WTC11 (cell line): ENCODE measurements at regions not wholly inside any gene's neighbourhood (a gene's known extent, or its start where the extent isn't known, plus 50 kb on each side); places are given as distances from the start of the nearest gene placed in this dataset.

ENCODE experiments used
- ATAC-seq: fragments of 200-7000 bp; cut with Tn5 transposase; 2 replicates; pipeline ENCODE4 v1.10.0; 2021; ENCODE audit warnings: mild to moderate bottlenecking, moderate library complexity
- CTCF ChIA-PET: fragments of 300-600 bp; sonication (Branson Sonifier 250); formaldehyde crosslinking; loops from one replicate; lab custom pipeline; 2021; ENCODE audit warnings: antibody characterized with exemption; lab: Charles Lee
- POLR2A ChIA-PET: fragments of 350-600 bp; sonication (Branson Sonifier 250); formaldehyde crosslinking; loops from one replicate; lab custom pipeline; 2021; ENCODE audit warnings: antibody characterized with exemption; lab: Charles Lee
- DNase-seq: peaks from one replicate; pipeline ENCODE4 v3.0.0; 2021; ENCODE audit warnings: low spot score
- H3K27ac Mint-ChIP-seq: 2 replicates; pipeline ENCODE4 v1.8.0; 2021; ENCODE audit warnings: mixed read lengths
- H3K27me3 Mint-ChIP-seq: 2 replicates; pipeline ENCODE4 v1.8.0; 2021; ENCODE audit warnings: low read depth, mild to moderate bottlenecking, moderate library complexity, mixed read lengths
- H3K36me3 Mint-ChIP-seq: 2 replicates; pipeline ENCODE4 v1.8.0; 2021; ENCODE audit warnings: mixed read lengths
- H3K4me1 Mint-ChIP-seq: 2 replicates; pipeline ENCODE4 v1.8.0; 2022; ENCODE audit warnings: mixed read lengths
- H3K4me3 Mint-ChIP-seq: 2 replicates; pipeline ENCODE4 v1.8.0; 2021; ENCODE audit warnings: mild to moderate bottlenecking, moderate library complexity, mixed read lengths
- H3K9me3 Mint-ChIP-seq: 2 replicates; pipeline ENCODE4 v1.8.0; 2021; ENCODE audit warnings: mixed read lengths
- ETV6 ChIP-seq: sonication (generic); formaldehyde crosslinking; IDR thresholded peaks from 2 replicates; pipeline ENCODE4 v1.8.1; 2022; ENCODE audit warnings: mild to moderate bottlenecking, missing genetic modification reagents
- GABPB1 ChIP-seq: sonication (generic); formaldehyde crosslinking; IDR thresholded peaks from 2 replicates; pipeline ENCODE4 v1.8.1; 2023; ENCODE audit warnings: mild to moderate bottlenecking, missing genetic modification reagents
- GTF2I ChIP-seq: fragments of 250-450 bp; sonication (Bioruptor Pico); conservative IDR thresholded peaks from 2 replicates; pipeline ENCODE4 v1.4.0; 2021; ENCODE audit warnings: mild to moderate bottlenecking
- MYBL2 ChIP-seq: sonication (generic); formaldehyde crosslinking; IDR thresholded peaks from 2 replicates; pipeline ENCODE4 v1.8.1; 2023; ENCODE audit warnings: mild to moderate bottlenecking, moderate library complexity, missing genetic modification reagents
- NR1H2 ChIP-seq: sonication (generic); formaldehyde crosslinking; IDR thresholded peaks from 2 replicates; pipeline ENCODE4 v1.9.0; 2021; ENCODE audit warnings: mild to moderate bottlenecking, moderate library complexity, missing genetic modification reagents
- SOX15 ChIP-seq: fragments of 250-450 bp; sonication (Bioruptor Pico); IDR thresholded peaks from 2 replicates; pipeline ENCODE4 v1.9.0; 2021; ENCODE audit warnings: mild to moderate bottlenecking
- ZNF219 ChIP-seq: sonication (generic); formaldehyde crosslinking; IDR thresholded peaks from 2 replicates; pipeline ENCODE4 v1.8.0; 2023; ENCODE audit warnings: missing genetic modification reagents, mild to moderate bottlenecking, borderline replicate concordance
- ZNF317 ChIP-seq: sonication (generic); formaldehyde crosslinking; IDR thresholded peaks from 2 replicates; pipeline ENCODE4 v1.8.1; 2023; ENCODE audit warnings: low read depth, mild to moderate bottlenecking, moderate library complexity, missing genetic modification reagents, borderline replicate concordance
- ZNF396 ChIP-seq: fragments of 250-450 bp; sonication (Bioruptor Pico); IDR thresholded peaks from 2 replicates; pipeline ENCODE4 v1.8.0; 2021; ENCODE audit warnings: mild to moderate bottlenecking, moderate library complexity, borderline replicate concordance
- ZNF416 ChIP-seq: fragments of 250-450 bp; sonication (Bioruptor Pico); IDR thresholded peaks from 2 replicates; pipeline ENCODE4 v1.9.0; 2021; ENCODE audit warnings: mild to moderate bottlenecking, inconsistent platforms
- ZNF423 ChIP-seq: fragments of 250-450 bp; sonication (Bioruptor Pico); IDR thresholded peaks from 2 replicates; pipeline ENCODE4 v2.1.2; 2022; ENCODE audit warnings: mild to moderate bottlenecking, moderate library complexity
- TF ChIP-seq, protein P1 (sequence below): fragments of 250-450 bp; sonication (Bioruptor Pico); IDR thresholded peaks from 2 replicates; pipeline ENCODE4 v1.9.0; 2021; ENCODE audit warnings: mild to moderate bottlenecking
- TF ChIP-seq, protein P2 (sequence below): sonication (generic); formaldehyde crosslinking; IDR thresholded peaks from 2 replicates; pipeline ENCODE4 v1.8.1; 2023; ENCODE audit warnings: mild to moderate bottlenecking, missing genetic modification reagents, moderate library complexity
- TF ChIP-seq, protein P3 (sequence below): fragments of 250-450 bp; sonication (Bioruptor Pico); IDR thresholded peaks from 2 replicates; pipeline ENCODE4 v2.1.2; 2022; ENCODE audit warnings: mild to moderate bottlenecking, moderate library complexity
- TF ChIP-seq, protein P4 (sequence below): fragments of 200-600 bp; IDR thresholded peaks from 2 replicates; pipeline ENCODE4 v1.8.0; 2022; ENCODE audit warnings: antibody characterized with exemption
- TF ChIP-seq, protein P5 (sequence below): sonication (generic); formaldehyde crosslinking; IDR thresholded peaks from 2 replicates; pipeline ENCODE4 v1.8.1; 2023; ENCODE audit warnings: mild to moderate bottlenecking, missing genetic modification reagents
- TF ChIP-seq, protein P6 (sequence below): fragments of 250-450 bp; sonication (Bioruptor Pico); IDR thresholded peaks from 2 replicates; pipeline ENCODE4 v1.9.0; 2021; ENCODE audit warnings: moderate library complexity, mild to moderate bottlenecking, inconsistent platforms, borderline replicate concordance
- TF ChIP-seq, protein P7 (sequence below): sonication (generic); formaldehyde crosslinking; IDR thresholded peaks from 2 replicates; pipeline ENCODE4 v1.8.1; 2023; ENCODE audit warnings: mild to moderate bottlenecking, missing genetic modification reagents, borderline replicate concordance

DNA sequence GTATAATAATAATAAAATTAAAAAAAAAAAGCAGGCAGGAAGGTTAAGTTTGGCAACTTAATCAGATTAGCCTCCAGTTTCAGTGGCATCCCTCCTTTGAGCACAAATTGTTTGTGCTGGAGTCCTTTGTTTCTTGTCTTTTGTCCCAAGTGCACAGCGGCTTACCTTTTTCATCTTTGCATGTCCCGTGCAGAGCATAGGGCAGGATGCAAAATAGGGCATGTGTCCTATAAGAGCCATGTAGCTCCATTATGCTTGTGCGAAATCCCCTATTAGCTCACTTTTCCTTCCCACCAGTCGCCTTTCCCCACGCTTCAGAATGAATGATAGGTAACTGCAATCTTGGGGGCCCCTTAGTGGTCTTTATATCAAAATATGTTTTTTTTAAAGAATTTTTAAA lies 216.8 kb downstream of the TSN start (continued):
- TF ChIP-seq, protein P1, sequence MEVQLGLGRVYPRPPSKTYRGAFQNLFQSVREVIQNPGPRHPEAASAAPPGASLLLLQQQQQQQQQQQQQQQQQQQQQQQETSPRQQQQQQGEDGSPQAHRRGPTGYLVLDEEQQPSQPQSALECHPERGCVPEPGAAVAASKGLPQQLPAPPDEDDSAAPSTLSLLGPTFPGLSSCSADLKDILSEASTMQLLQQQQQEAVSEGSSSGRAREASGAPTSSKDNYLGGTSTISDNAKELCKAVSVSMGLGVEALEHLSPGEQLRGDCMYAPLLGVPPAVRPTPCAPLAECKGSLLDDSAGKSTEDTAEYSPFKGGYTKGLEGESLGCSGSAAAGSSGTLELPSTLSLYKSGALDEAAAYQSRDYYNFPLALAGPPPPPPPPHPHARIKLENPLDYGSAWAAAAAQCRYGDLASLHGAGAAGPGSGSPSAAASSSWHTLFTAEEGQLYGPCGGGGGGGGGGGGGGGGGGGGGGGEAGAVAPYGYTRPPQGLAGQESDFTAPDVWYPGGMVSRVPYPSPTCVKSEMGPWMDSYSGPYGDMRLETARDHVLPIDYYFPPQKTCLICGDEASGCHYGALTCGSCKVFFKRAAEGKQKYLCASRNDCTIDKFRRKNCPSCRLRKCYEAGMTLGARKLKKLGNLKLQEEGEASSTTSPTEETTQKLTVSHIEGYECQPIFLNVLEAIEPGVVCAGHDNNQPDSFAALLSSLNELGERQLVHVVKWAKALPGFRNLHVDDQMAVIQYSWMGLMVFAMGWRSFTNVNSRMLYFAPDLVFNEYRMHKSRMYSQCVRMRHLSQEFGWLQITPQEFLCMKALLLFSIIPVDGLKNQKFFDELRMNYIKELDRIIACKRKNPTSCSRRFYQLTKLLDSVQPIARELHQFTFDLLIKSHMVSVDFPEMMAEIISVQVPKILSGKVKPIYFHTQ = no peak
- no peak for TF ChIP-seq ZNF396
- TF ChIP-seq, protein P2, sequence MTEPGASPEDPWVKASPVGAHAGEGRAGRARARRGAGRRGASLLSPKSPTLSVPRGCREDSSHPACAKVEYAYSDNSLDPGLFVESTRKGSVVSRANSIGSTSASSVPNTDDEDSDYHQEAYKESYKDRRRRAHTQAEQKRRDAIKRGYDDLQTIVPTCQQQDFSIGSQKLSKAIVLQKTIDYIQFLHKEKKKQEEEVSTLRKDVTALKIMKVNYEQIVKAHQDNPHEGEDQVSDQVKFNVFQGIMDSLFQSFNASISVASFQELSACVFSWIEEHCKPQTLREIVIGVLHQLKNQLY = no peak
- TF ChIP-seq ZNF423 (CRISPR knock-in tag) = no peak
- no peak for TF ChIP-seq NR1H2 (CRISPR knock-in tag)
- TF ChIP-seq, protein P3, sequence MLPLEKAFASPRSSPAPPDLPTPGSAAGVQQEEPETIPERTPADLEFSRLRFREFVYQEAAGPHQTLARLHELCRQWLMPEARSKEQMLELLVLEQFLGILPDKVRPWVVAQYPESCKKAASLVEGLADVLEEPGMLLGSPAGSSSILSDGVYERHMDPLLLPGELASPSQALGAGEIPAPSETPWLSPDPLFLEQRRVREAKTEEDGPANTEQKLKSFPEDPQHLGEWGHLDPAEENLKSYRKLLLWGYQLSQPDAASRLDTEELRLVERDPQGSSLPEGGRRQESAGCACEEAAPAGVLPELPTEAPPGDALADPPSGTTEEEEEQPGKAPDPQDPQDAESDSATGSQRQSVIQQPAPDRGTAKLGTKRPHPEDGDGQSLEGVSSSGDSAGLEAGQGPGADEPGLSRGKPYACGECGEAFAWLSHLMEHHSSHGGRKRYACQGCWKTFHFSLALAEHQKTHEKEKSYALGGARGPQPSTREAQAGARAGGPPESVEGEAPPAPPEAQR = no peak
- no peak for TF ChIP-seq ETV6 (CRISPR knock-in tag)
- TF ChIP-seq ZNF317 (CRISPR knock-in tag) = no peak

DNA sequence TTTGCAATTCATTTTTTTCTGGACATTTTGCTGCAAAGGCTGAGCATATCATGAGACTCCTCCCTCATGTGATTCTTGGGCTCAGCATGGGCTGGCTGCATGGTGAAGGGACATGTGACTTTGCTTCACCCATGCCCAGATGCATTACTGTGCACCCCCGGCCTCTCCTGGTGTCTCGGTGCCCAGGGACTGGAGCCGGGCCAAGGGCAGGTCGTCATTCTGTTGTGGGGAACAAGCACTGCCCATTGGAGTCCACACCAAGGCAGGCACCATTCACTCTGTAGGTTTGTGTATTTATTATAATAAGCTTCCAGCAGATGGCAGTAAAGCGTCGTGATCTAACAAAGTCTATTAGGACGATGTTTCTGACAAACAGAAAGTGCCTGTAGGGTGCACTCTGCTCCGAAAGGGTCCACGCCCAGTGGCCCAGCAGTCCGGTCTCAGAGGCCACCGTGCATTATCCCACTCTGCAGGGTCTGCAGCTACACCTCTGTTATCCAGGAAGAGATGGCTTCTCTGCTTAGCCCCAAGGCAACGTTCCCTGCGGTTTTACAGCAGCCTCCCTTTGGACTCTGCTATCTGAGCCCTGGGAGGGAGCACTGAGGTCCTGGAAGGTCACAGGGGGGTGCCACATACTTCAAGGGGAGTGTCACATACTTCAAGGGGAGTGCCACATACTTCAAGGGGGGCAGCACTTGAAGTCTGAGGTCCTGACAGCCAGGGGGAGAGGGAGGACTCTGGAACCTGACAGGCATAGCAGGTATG lies 219.6 kb downstream of the TSN start:
- TF ChIP-seq GABPB1 (no peak), SOX15 (CRISPR knock-in tag) (no peak), ZNF416 (CRISPR knock-in tag) (no peak)
- TF ChIP-seq, protein P4, sequence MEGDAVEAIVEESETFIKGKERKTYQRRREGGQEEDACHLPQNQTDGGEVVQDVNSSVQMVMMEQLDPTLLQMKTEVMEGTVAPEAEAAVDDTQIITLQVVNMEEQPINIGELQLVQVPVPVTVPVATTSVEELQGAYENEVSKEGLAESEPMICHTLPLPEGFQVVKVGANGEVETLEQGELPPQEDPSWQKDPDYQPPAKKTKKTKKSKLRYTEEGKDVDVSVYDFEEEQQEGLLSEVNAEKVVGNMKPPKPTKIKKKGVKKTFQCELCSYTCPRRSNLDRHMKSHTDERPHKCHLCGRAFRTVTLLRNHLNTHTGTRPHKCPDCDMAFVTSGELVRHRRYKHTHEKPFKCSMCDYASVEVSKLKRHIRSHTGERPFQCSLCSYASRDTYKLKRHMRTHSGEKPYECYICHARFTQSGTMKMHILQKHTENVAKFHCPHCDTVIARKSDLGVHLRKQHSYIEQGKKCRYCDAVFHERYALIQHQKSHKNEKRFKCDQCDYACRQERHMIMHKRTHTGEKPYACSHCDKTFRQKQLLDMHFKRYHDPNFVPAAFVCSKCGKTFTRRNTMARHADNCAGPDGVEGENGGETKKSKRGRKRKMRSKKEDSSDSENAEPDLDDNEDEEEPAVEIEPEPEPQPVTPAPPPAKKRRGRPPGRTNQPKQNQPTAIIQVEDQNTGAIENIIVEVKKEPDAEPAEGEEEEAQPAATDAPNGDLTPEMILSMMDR = peak; percentile 42; the same call in 1 of the 2 replicates
- TF ChIP-seq, protein P5, sequence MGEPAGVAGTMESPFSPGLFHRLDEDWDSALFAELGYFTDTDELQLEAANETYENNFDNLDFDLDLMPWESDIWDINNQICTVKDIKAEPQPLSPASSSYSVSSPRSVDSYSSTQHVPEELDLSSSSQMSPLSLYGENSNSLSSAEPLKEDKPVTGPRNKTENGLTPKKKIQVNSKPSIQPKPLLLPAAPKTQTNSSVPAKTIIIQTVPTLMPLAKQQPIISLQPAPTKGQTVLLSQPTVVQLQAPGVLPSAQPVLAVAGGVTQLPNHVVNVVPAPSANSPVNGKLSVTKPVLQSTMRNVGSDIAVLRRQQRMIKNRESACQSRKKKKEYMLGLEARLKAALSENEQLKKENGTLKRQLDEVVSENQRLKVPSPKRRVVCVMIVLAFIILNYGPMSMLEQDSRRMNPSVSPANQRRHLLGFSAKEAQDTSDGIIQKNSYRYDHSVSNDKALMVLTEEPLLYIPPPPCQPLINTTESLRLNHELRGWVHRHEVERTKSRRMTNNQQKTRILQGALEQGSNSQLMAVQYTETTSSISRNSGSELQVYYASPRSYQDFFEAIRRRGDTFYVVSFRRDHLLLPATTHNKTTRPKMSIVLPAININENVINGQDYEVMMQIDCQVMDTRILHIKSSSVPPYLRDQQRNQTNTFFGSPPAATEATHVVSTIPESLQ (CRISPR knock-in tag) = no peak
- DNase-seq (peak; percentile 58), ATAC-seq (peak; percentile 95)
- Mint-ChIP-seq H3K36me3 (no peaks in the 10 kb centered on the region), H3K9me3 (peaks cover 6% of the 10 kb centered on the region; the same call in 1 of the 2 replicates), H3K27ac (no peak overlapping the region), H3K27me3 (no peaks in the 10 kb centered on the region), H3K4me1 (peaks cover 31% of the 10 kb centered on the region), H3K4me3 (no peak overlapping the region)
- CTCF ChIA-PET = interaction anchor here (1.0 to 2.5 kb wide), 8 partner anchors 14 to 326 kb away, joined by 3 to 11 read pairs (median 4); no protein-coding TSS in a partner anchor
- POLR2A ChIA-PET = no interaction called here

DNA sequence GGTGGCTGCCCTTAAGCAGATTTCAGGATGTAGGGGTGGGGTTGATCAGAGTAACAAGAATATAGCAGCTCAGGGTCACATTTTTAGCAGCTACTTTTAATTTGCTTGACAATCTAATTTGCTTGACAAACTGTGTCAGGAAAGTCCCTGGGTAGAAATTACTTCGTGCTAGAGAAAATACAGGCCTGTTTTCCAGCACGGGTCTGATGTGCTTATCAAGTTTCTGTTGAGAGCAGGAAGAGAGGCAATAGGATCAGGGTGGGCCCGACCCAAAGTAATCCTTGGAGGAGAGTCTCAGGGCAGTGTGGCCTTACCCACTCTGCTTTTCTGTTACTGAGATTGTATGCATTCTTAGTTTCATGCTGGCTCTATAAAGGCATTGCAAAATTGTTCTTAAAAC lies 221.5 kb downstream of the TSN start:
- no peak overlapping the region for H3K4me3 Mint-ChIP-seq
- ATAC-seq (no peak), DNase-seq (no peak)
- H3K36me3 Mint-ChIP-seq = no peaks in the 10 kb centered on the region
- peaks cover 28% of the 10 kb centered on the region for H3K4me1 Mint-ChIP-seq
- CTCF ChIA-PET = interaction anchor here (1.6 to 2.5 kb wide), 2 partner anchors 124 to 166 kb away, joined by 3 to 10 read pairs; no protein-coding TSS in a partner anchor
- peaks cover 6% of the 10 kb centered on the region; the same call in 1 of the 2 replicates for H3K9me3 Mint-ChIP-seq
- H3K27me3 Mint-ChIP-seq = no peaks in the 10 kb centered on the region
- POLR2A ChIA-PET = no interaction called here
- H3K27ac Mint-ChIP-seq = no peak overlapping the region; the same call in 1 of the 2 replicates
- TF ChIP-seq ZNF416 (CRISPR knock-in tag) (no peak), ZNF396 (no peak), GTF2I (CRISPR knock-in tag) (no peak), ZNF219 (CRISPR knock-in tag) (no peak), MYBL2 (CRISPR knock-in tag) (no peak)
- TF ChIP-seq, protein P6, sequence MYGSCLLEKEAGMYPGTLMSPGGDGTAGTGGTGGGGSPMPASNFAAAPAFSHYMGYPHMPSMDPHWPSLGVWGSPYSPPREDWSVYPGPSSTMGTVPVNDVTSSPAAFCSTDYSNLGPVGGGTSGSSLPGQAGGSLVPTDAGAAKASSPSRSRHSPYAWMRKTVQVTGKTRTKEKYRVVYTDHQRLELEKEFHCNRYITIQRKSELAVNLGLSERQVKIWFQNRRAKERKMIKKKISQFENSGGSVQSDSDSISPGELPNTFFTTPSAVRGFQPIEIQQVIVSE = no peak
- TF ChIP-seq, protein P7, sequence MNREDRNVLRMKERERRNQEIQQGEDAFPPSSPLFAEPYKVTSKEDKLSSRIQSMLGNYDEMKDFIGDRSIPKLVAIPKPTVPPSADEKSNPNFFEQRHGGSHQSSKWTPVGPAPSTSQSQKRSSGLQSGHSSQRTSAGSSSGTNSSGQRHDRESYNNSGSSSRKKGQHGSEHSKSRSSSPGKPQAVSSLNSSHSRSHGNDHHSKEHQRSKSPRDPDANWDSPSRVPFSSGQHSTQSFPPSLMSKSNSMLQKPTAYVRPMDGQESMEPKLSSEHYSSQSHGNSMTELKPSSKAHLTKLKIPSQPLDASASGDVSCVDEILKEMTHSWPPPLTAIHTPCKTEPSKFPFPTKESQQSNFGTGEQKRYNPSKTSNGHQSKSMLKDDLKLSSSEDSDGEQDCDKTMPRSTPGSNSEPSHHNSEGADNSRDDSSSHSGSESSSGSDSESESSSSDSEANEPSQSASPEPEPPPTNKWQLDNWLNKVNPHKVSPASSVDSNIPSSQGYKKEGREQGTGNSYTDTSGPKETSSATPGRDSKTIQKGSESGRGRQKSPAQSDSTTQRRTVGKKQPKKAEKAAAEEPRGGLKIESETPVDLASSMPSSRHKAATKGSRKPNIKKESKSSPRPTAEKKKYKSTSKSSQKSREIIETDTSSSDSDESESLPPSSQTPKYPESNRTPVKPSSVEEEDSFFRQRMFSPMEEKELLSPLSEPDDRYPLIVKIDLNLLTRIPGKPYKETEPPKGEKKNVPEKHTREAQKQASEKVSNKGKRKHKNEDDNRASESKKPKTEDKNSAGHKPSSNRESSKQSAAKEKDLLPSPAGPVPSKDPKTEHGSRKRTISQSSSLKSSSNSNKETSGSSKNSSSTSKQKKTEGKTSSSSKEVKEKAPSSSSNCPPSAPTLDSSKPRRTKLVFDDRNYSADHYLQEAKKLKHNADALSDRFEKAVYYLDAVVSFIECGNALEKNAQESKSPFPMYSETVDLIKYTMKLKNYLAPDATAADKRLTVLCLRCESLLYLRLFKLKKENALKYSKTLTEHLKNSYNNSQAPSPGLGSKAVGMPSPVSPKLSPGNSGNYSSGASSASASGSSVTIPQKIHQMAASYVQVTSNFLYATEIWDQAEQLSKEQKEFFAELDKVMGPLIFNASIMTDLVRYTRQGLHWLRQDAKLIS (CRISPR knock-in tag) = no peak
